ENCODE measurements at regions not wholly inside any gene's neighbourhood (a gene's known extent, or its start where the extent isn't known, plus 50 kb on each side); places are given as distances from the start of the nearest gene placed in this dataset.
A peak's percentile ranks its signal among the peaks of the same experiment; 100 is the strongest.

DNA sequence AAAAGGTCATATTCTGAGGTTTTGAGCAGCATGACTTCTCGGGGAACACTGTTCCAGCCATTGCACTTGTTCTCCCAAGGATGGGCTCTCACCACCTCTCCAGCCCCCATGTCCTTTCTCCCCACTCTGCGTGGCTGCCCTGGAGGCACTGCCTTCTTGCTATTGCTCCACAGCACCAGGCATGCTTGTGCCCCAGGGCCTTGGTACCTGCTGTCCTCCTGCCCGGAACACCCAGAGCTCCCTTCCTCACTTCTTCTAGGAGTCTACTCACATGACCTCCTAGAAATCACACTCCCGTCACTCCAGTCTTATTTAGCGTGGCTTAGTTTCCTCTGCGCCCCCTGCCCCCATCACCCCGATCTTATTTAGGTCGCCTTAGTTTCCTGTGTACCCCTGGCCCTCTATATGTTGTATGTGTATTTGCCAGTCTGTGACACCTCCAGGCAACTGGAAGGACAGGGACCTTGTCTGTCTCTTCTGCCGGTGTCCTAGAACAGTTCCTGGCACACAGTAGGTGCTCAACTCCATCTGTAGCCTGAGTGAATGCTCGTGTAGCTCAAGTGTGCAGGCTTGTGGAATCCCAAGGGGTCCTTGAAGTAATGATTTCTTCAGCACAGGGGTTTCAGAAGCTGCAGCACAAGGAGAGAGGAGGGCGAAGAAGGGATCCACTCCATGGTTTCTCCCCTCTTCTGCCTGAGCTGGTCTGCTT, 208.6 kb upstream of the CIBAR2 start:
- BruUV-seq (replicated peaks), result no TSS peak
- Histone ChIP-seq H2AFZ (ENCODE audit: low read length) (no peak overlapping the region), H3K4me3 (replicated peaks in 1 of 3; ENCODE audit: insufficient read depth in 1 of 3, low read depth in 2 of 3, low read length in 3 of 3) (no peak overlapping the region), H3K79me2 (ENCODE audit: insufficient read depth, low read length) (no peaks in the 10 kb centered on the region), H3K4me1 (ENCODE audit: insufficient read depth, low read length) (peaks cover 25% of the 10 kb centered on the region), H3K9ac (ENCODE audit: insufficient read depth, low read depth, low read length) (no peak overlapping the region), H3K27ac (ENCODE audit: extremely low read length, insufficient read depth, low read length) (no peak overlapping the region), H3K4me2 (ENCODE audit: low read depth, low read length) (no peak overlapping the region), H4K20me1 (ENCODE audit: insufficient read depth, low read length) (peaks cover 15% of the 10 kb centered on the region; the same call in 1 of the 2 replicates), H3K36me3 (replicated peaks in 1 of 2; ENCODE audit: control insufficient read depth in 1 of 2, insufficient read depth in 2 of 2, low read length in 2 of 2) (no peaks in the 10 kb centered on the region), H3K27me3 (ENCODE audit: control insufficient read depth in 1 of 2, insufficient read depth in 2 of 2, low read length in 2 of 2) (peaks cover 5 to 6% of the 10 kb centered on the region in 2 experiments; a peak in 2 of 5 replicates), H3K9me3 (ENCODE audit: low read length) (no peaks in the 10 kb centered on the region)
- ATAC-seq (no peak), DNase-seq (ENCODE audit: low spot score) (no peak), FAIRE-seq (no peak)
- ChIA-PET POLR2A (interaction anchor here (1.1 kb wide), 1 partner anchor 32 kb away, joined by 3 read pairs; no protein-coding TSS in a partner anchor), CTCF (ENCODE audit: low intra/inter-chr PET ratio, low total read pairs) (no interaction called here)
- WGBS (ENCODE audit: low lambda C conversion rate), result 86% methylated on average over 11 of the region's 11 CpGs
- in situ Hi-C loops (cut with HindIII; ENCODE audit: extremely low pct_ligation_motif_present, low pct_unique_long_range_greater_than_20kb) (no loop called here), intact Hi-C loops (cut with micrococcal nuclease; ENCODE audit: unreplicated experiment) (no loop called here)
- TF ChIP-seq NRL (CRISPR knock-in tag; IDR thresholded peaks at IDR 0.05; ENCODE audit: borderline replicate concordance) (0 out of 2 replicates have a peak, but pooled peaks have one; percentile 41), ZNF619 (CRISPR knock-in tag; IDR thresholded peaks at IDR 0.05) (no peak)

- H3K9ac ChIP-seq (ENCODE audit: insufficient read depth, low read depth, low read length), result peak overlapping the region; percentile 40; the same call in 1 of the 2 replicates
- peaks cover 10% of the 10 kb centered on the region; the same call in 1 of the 2 replicates for H4K20me1 ChIP-seq (ENCODE audit: insufficient read depth, low read length)
- CTCF ChIA-PET (ENCODE audit: low intra/inter-chr PET ratio, low total read pairs), result no interaction called here
- POLR2A ChIA-PET, result interaction anchor here (0.7 to 1.3 kb wide), 5 partner anchors 8 to 207 kb away, joined by 3 to 8 read pairs (median 4); no protein-coding TSS in a partner anchor
- in situ Hi-C loops (cut with HindIII; ENCODE audit: extremely low pct_ligation_motif_present, low pct_unique_long_range_greater_than_20kb), result no loop called here
- H3K27ac ChIP-seq (ENCODE audit: extremely low read length, insufficient read depth, low read length), result no peak overlapping the region
- peaks cover 5 to 6% of the 10 kb centered on the region in 2 experiments; a peak in 2 of 5 replicates for H3K27me3 ChIP-seq (ENCODE audit: control insufficient read depth in 1 of 2, insufficient read depth in 2 of 2, low read length in 2 of 2)
- H3K36me3 ChIP-seq (replicated peaks in 1 of 2; ENCODE audit: control insufficient read depth in 1 of 2, insufficient read depth in 2 of 2, low read length in 2 of 2), result no peaks in the 10 kb centered on the region
- peaks cover 17% of the 10 kb centered on the region for H3K4me1 ChIP-seq (ENCODE audit: insufficient read depth, low read length)
- ATAC-seq (peak; percentile 75), FAIRE-seq (no peak), DNase-seq (ENCODE audit: low spot score) (no peak)
- BruUV-seq (replicated peaks), result no TSS peak
- H3K79me2 ChIP-seq (ENCODE audit: insufficient read depth, low read length), result no peaks in the 10 kb centered on the region
- intact Hi-C loops (cut with micrococcal nuclease; ENCODE audit: unreplicated experiment), result no loop called here
- no peak overlapping the region for H2AFZ ChIP-seq (ENCODE audit: low read length)
- peak overlapping the region; percentile 79 for H3K4me2 ChIP-seq (ENCODE audit: low read depth, low read length)
- H3K9me3 ChIP-seq (ENCODE audit: low read length), result no peaks in the 10 kb centered on the region
- WGBS (ENCODE audit: low lambda C conversion rate), result 34% methylated on average over 10 of the region's 16 CpGs
- H3K4me3 ChIP-seq (replicated peaks in 1 of 3; ENCODE audit: insufficient read depth in 1 of 3, low read depth in 2 of 3, low read length in 3 of 3), result peak overlapping the region in 2 of 3 experiments; percentile 30 to 61; a peak in 2 of 6 replicates
- TF ChIP-seq AKAP8 (CRISPR knock-in tag; IDR thresholded peaks at IDR 0.05), result no peak
- no peak for TF ChIP-seq AFF4 (CRISPR knock-in tag; IDR thresholded peaks at IDR 0.05)
- TF ChIP-seq NRL (CRISPR knock-in tag; IDR thresholded peaks at IDR 0.05; ENCODE audit: borderline replicate concordance), result 0 out of 2 replicates have a peak, but pooled peaks have one; percentile 67
- 0 out of 2 replicates have a peak, but pooled peaks have one; percentile 24 for TF ChIP-seq ZNF547 (CRISPR knock-in tag; IDR thresholded peaks at IDR 0.05)
- peak; percentile 33; the same call in 1 of the 2 replicates for TF ChIP-seq HOXA3 (CRISPR knock-in tag; IDR thresholded peaks at IDR 0.05)
- peak; percentile 27; the same call in 1 of the 2 replicates for TF ChIP-seq ZNF362 (CRISPR knock-in tag; IDR thresholded peaks at IDR 0.05; ENCODE audit: borderline replicate concordance)
- no peak for TF ChIP-seq EED (CRISPR knock-in tag; IDR thresholded peaks at IDR 0.05)
- 0 out of 2 replicates have a peak, but pooled peaks have one; percentile 45 for TF ChIP-seq ZNF225 (CRISPR knock-in tag; IDR thresholded peaks at IDR 0.05)
Measured at GRCh38 chr16:85321509-85322271, 209.4 kb upstream of the CIBAR2 start.
